ENCODE measurements at regions not wholly inside any gene's neighbourhood (a gene's known extent, or its start where the extent isn't known, plus 50 kb on each side); places are given as distances from the start of the nearest gene placed in this dataset.

- TF ChIP-seq REST (IDR thresholded peaks at IDR 0.05; ENCODE audit: borderline replicate concordance) (no peak), RAD21 (conservative IDR thresholded peaks at IDR 0.05) (no peak), EP300 (conservative IDR thresholded peaks at IDR 0.05; ENCODE audit: poor library complexity, severe bottlenecking) (no peak), TAF1 (IDR thresholded peaks at IDR 0.05; ENCODE audit: low read depth) (no peak), CTCF (IDR thresholded peaks at IDR 0.05; ENCODE audit: poor library complexity, severe bottlenecking) (no peak), POLR2AphosphoS5 (IDR thresholded peaks at IDR 0.05) (no peak), SMC3 (conservative IDR thresholded peaks at IDR 0.05; ENCODE audit: poor library complexity) (no peak), EZH2 (IDR thresholded peaks at IDR 0.05; ENCODE audit: borderline replicate concordance, insufficient read depth, low read length, poor library complexity, severe bottlenecking) (no peak), MXI1 (conservative IDR thresholded peaks at IDR 0.05; ENCODE audit: poor library complexity, severe bottlenecking) (no peak)
- Histone ChIP-seq H3K27me3 (ENCODE audit: insufficient read depth, low read depth, low read length) (no peaks in the 10 kb centered on the region), H3K9me3 (ENCODE audit: low read length) (no peaks in the 10 kb centered on the region), H3K9ac (ENCODE audit: low read length) (no peak overlapping the region), H3F3A (ENCODE audit: insufficient read depth, low read length, poor library complexity, severe bottlenecking) (no peaks in the 10 kb centered on the region), H3K27ac (ENCODE audit: low read length) (no peak overlapping the region), H2AFZ (ENCODE audit: low read depth, low read length) (no peak overlapping the region), H4K20me1 (ENCODE audit: insufficient read depth) (no peaks in the 10 kb centered on the region), H3K79me2 (replicated peaks; ENCODE audit: insufficient read depth, low read length) (no peaks in the 10 kb centered on the region), H3K4me2 (ENCODE audit: low read length) (no peak overlapping the region), H3K9me2 (ENCODE audit: insufficient read depth, low read length) (no peaks in the 10 kb centered on the region), H3K36me3 (ENCODE audit: insufficient read depth, low read length) (no peaks in the 10 kb centered on the region), H3K4me3 (ENCODE audit: low read length) (no peak overlapping the region)
Measured at GRCh38 chr1:60225486-60225885, 151.9 kb upstream of the C1orf87 start.

- TF ChIP-seq RAD21 (conservative IDR thresholded peaks at IDR 0.05) (no peak), SMC3 (conservative IDR thresholded peaks at IDR 0.05; ENCODE audit: poor library complexity) (no peak), POLR2AphosphoS5 (IDR thresholded peaks at IDR 0.05) (no peak), CTCF (IDR thresholded peaks at IDR 0.05; ENCODE audit: poor library complexity, severe bottlenecking) (no peak), TAF1 (IDR thresholded peaks at IDR 0.05; ENCODE audit: low read depth) (no peak), EZH2 (IDR thresholded peaks at IDR 0.05; ENCODE audit: borderline replicate concordance, insufficient read depth, low read length, poor library complexity, severe bottlenecking) (no peak), EP300 (conservative IDR thresholded peaks at IDR 0.05; ENCODE audit: poor library complexity, severe bottlenecking) (no peak), MXI1 (conservative IDR thresholded peaks at IDR 0.05; ENCODE audit: poor library complexity, severe bottlenecking) (no peak), REST (IDR thresholded peaks at IDR 0.05; ENCODE audit: borderline replicate concordance) (no peak)
- Histone ChIP-seq H2AFZ (ENCODE audit: low read depth, low read length) (no peak overlapping the region), H4K20me1 (ENCODE audit: insufficient read depth) (no peaks in the 10 kb centered on the region), H3K4me3 (ENCODE audit: low read length) (no peak overlapping the region), H3K9ac (ENCODE audit: low read length) (no peak overlapping the region), H3K79me2 (replicated peaks; ENCODE audit: insufficient read depth, low read length) (no peaks in the 10 kb centered on the region), H3K36me3 (ENCODE audit: insufficient read depth, low read length) (no peaks in the 10 kb centered on the region), H3K4me2 (ENCODE audit: low read length) (no peak overlapping the region), H3K9me2 (ENCODE audit: insufficient read depth, low read length) (no peaks in the 10 kb centered on the region), H3K27me3 (ENCODE audit: insufficient read depth, low read depth, low read length) (no peaks in the 10 kb centered on the region), H3F3A (ENCODE audit: insufficient read depth, low read length, poor library complexity, severe bottlenecking) (no peaks in the 10 kb centered on the region), H3K27ac (ENCODE audit: low read length) (no peak overlapping the region), H3K9me3 (ENCODE audit: low read length) (no peaks in the 10 kb centered on the region)
Measured at GRCh38 chr1:60224523-60224922, 151.0 kb upstream of the C1orf87 start.
